ENCODE measurements at regions not wholly inside any gene's neighbourhood (a gene's known extent, or its start where the extent isn't known, plus 50 kb on each side); places are given as distances from the start of the nearest gene placed in this dataset.

DNA sequence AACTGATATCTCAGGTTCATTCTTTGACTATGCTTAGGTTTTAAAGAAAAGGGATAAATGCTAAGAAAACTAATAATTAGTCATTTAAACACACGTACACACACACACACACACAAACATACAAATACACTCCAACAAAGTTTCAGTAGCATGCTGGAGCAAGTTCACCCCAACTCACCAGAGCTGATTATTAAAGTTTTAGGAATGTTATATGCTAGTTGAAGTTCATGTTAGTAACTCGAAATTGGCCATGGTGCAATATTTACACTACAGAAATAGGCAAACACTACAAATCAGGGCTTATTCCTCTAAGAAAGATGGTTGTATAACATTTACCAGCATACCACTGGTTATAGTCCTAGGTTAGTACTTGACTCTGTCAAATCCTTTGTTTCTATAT lies 384.0 kb upstream of the DIPK2B start:
- no peak for DNase-seq (ENCODE audit: low read depth in 1 of 2, low spot score in 1 of 2)

DNA sequence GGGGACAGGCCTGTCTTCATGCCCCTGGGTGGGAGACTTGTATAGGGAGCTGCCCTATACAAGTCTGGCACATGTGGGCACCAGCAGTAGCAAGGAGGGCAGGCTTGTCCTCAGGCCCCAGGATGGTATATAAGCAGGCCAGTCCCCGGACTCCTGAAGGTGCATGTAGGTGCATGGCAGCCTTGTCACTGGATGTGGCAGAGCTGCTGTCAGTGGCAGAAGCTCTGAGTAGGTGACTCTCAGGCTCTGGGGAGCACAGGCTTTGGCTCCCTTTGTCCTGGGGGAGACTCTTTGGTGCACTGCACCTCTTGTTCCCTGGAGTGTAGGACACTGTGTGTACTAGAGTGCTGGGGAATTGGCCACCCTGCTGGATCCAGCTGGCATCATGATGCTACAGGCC lies 376.7 kb upstream of the DIPK2B start:
- H3K4me3 ChIP-seq, result no peak overlapping the region
- no peak overlapping the region for H3K27ac ChIP-seq
- H3K4me1 ChIP-seq, result no peaks in the 10 kb centered on the region
- POLR2A ChIA-PET, result no interaction called here
- TF ChIP-seq CEBPB (IDR thresholded peaks at IDR 0.05) (no peak), FOXS1 (CRISPR knock-in tag; IDR thresholded peaks at IDR 0.05) (no peak), MAZ (IDR thresholded peaks at IDR 0.05; ENCODE audit: borderline replicate concordance, low read depth, low read length) (no peak)
- TF ChIP-seq, protein P1, sequence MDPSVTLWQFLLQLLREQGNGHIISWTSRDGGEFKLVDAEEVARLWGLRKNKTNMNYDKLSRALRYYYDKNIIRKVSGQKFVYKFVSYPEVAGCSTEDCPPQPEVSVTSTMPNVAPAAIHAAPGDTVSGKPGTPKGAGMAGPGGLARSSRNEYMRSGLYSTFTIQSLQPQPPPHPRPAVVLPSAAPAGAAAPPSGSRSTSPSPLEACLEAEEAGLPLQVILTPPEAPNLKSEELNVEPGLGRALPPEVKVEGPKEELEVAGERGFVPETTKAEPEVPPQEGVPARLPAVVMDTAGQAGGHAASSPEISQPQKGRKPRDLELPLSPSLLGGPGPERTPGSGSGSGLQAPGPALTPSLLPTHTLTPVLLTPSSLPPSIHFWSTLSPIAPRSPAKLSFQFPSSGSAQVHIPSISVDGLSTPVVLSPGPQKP (IDR thresholded peaks at IDR 0.05; ENCODE audit: low read depth, low read length), result no peak
- TF ChIP-seq, protein P2, sequence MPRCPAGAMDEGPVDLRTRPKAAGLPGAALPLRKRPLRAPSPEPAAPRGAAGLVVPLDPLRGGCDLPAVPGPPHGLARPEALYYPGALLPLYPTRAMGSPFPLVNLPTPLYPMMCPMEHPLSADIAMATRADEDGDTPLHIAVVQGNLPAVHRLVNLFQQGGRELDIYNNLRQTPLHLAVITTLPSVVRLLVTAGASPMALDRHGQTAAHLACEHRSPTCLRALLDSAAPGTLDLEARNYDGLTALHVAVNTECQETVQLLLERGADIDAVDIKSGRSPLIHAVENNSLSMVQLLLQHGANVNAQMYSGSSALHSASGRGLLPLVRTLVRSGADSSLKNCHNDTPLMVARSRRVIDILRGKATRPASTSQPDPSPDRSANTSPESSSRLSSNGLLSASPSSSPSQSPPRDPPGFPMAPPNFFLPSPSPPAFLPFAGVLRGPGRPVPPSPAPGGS (IDR thresholded peaks at IDR 0.05), result no peak
- TF ChIP-seq, protein P3, sequence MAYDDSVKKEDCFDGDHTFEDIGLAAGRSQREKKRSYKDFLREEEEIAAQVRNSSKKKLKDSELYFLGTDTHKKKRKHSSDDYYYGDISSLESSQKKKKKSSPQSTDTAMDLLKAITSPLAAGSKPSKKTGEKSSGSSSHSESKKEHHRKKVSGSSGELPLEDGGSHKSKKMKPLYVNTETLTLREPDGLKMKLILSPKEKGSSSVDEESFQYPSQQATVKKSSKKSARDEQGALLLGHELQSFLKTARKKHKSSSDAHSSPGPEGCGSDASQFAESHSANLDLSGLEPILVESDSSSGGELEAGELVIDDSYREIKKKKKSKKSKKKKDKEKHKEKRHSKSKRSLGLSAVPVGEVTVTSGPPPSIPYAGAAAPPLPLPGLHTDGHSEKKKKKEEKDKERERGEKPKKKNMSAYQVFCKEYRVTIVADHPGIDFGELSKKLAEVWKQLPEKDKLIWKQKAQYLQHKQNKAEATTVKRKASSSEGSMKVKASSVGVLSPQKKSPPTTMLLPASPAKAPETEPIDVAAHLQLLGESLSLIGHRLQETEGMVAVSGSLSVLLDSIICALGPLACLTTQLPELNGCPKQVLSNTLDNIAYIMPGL (CRISPR knock-in tag; IDR thresholded peaks at IDR 0.05; ENCODE audit: borderline replicate concordance), result no peak
- CTCF ChIA-PET, result no interaction called here
- H3K9me3 ChIP-seq, result peaks cover 8% of the 10 kb centered on the region
- H3K4me2 ChIP-seq, result no peak overlapping the region
- FAIRE-seq (no peak), ATAC-seq (no peak), DNase-seq (ENCODE audit: low read depth in 1 of 2, low spot score in 1 of 2) (no peak)
- WGBS (ENCODE audit: missing lambda C conversion rate), result no CpG with 5 or more reads among the region's 1 CpG

More for the DNA sequence above, 384.0 kb upstream of the DIPK2B start:
- POLR2A ChIA-PET, result no interaction called here
- H3K27ac ChIP-seq, result no peak overlapping the region
- FAIRE-seq, result no peak
- TF ChIP-seq BHLHE40 (IDR thresholded peaks at IDR 0.05; ENCODE audit: low read depth, low read length) (no peak), NR3C1 (IDR thresholded peaks at IDR 0.05) (no peak), HOXB5 (CRISPR knock-in tag; IDR thresholded peaks at IDR 0.05) (no peak), FOSL2 (IDR thresholded peaks at IDR 0.05) (no peak), FOSL2 (CRISPR knock-in tag; IDR thresholded peaks at IDR 0.05) (no peak), KDM1A (IDR thresholded peaks at IDR 0.05; ENCODE audit: low read depth) (no peak), ZSCAN20 (CRISPR knock-in tag; IDR thresholded peaks at IDR 0.05) (no peak), GATA3 (IDR thresholded peaks at IDR 0.05; ENCODE audit: borderline replicate concordance) (no peak), MYC (IDR thresholded peaks at IDR 0.05; ENCODE audit: borderline replicate concordance, low read length) (no peak), TFCP2L1 (CRISPR knock-in tag; IDR thresholded peaks at IDR 0.05) (no peak), EHMT2 (IDR thresholded peaks at IDR 0.05; ENCODE audit: low read depth) (no peak), CHD4 (IDR thresholded peaks at IDR 0.05; ENCODE audit: borderline replicate concordance) (no peak), ZC3H11A (IDR thresholded peaks at IDR 0.05) (no peak), EHF (CRISPR knock-in tag; IDR thresholded peaks at IDR 0.05) (no peak), HDAC2 (IDR thresholded peaks at IDR 0.05) (no peak)
- TF ChIP-seq, protein P4, sequence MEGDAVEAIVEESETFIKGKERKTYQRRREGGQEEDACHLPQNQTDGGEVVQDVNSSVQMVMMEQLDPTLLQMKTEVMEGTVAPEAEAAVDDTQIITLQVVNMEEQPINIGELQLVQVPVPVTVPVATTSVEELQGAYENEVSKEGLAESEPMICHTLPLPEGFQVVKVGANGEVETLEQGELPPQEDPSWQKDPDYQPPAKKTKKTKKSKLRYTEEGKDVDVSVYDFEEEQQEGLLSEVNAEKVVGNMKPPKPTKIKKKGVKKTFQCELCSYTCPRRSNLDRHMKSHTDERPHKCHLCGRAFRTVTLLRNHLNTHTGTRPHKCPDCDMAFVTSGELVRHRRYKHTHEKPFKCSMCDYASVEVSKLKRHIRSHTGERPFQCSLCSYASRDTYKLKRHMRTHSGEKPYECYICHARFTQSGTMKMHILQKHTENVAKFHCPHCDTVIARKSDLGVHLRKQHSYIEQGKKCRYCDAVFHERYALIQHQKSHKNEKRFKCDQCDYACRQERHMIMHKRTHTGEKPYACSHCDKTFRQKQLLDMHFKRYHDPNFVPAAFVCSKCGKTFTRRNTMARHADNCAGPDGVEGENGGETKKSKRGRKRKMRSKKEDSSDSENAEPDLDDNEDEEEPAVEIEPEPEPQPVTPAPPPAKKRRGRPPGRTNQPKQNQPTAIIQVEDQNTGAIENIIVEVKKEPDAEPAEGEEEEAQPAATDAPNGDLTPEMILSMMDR (IDR thresholded peaks at IDR 0.05), result no peak
- ATAC-seq, result no peak
- H3K4me2 ChIP-seq, result no peak overlapping the region
- H3K4me1 ChIP-seq, result no peaks in the 10 kb centered on the region
- CTCF ChIA-PET, result no interaction called here
- H3K9me3 ChIP-seq, result peaks cover 11% of the 10 kb centered on the region
- WGBS (ENCODE audit: missing lambda C conversion rate), result 36% methylated on average over 2 of the region's 2 CpGs
- H3K4me3 ChIP-seq, result no peak overlapping the region
